AG09309 (cell line): ENCODE measurements at regions not wholly inside any gene's neighbourhood (a gene's known extent, or its start where the extent isn't known, plus 50 kb on each side); places are given as distances from the start of the nearest gene placed in this dataset.

Experiments
- DNase-seq: peaks from one replicate; pipeline ENCODE4 v3.0.0-alpha.2; 2010; ENCODE audit warnings: low read depth
- H3K4me3 ChIP-seq: 2 replicates; pipeline ENCODE4 v1.5.1; 2011; ENCODE audit warnings: mild to moderate bottlenecking, low read depth, low read length, moderate library complexity; ENCODE audit not compliant: control insufficient read depth
- CTCF ChIP-seq: IDR thresholded peaks from 2 replicates; pipeline ENCODE4 v1.5.1; 2011; ENCODE audit warnings: mild to moderate bottlenecking, low read depth, low read length, inconsistent platforms; ENCODE audit not compliant: insufficient read depth, control insufficient read depth; ENCODE audit errors: missing control alignments

- H3K4me3 ChIP-seq = no peak overlapping the region
- no peak for DNase-seq
- no peak for TF ChIP-seq CTCF
Observed at GRCh38 chr2:126172631-126173184, 483.2 kb upstream of the GYPC start.

- DNase-seq = no peak
- no peak overlapping the region for H3K4me3 ChIP-seq
- TF ChIP-seq CTCF = no peak
Observed at GRCh38 chr2:126175222-126175621, 480.7 kb upstream of the GYPC start.

- H3K4me3 ChIP-seq = no peak overlapping the region
- TF ChIP-seq CTCF = no peak
- no peak for DNase-seq
Observed at GRCh38 chr2:126177479-126177878, 478.5 kb upstream of the GYPC start.

- TF ChIP-seq CTCF = no peak
- DNase-seq = no peak
- no peak overlapping the region for H3K4me3 ChIP-seq
Observed at GRCh38 chr2:126187668-126188067, 468.3 kb upstream of the GYPC start.

GRCh38 chr2:126189527-126189926, 466.4 kb upstream of the GYPC start:
- DNase-seq = no peak
- no peak for TF ChIP-seq CTCF

GRCh38 chr2:126200538-126200937, 455.4 kb upstream of the GYPC start:
- no peak for DNase-seq
- no peak for TF ChIP-seq CTCF
- H3K4me3 ChIP-seq = no peak overlapping the region

More at GRCh38 chr2:126189527-126189926, 466.4 kb upstream of the GYPC start:
- H3K4me3 ChIP-seq = no peak overlapping the region

- no peak for DNase-seq
- no peak for TF ChIP-seq CTCF
- H3K4me3 ChIP-seq = no peak overlapping the region
Observed at GRCh38 chr2:126208266-126208665, 447.7 kb upstream of the GYPC start.
